Erythroblast (primary cell): ENCODE measurements at regions not wholly inside any gene's neighbourhood (a gene's known extent, or its start where the extent isn't known, plus 50 kb on each side); places are given as distances from the start of the nearest gene placed in this dataset.

Source experiments
- DNase-seq, 2 experiments: peaks; one replicate each; lab custom pipeline; 2025; lab: John Stamatoyannopoulos, UW
- GATA1 ChIP-seq: IDR thresholded peaks from 2 replicates; pipeline ENCODE4 v1.6.1; 2011; ENCODE audit warnings: low read depth, mild to moderate bottlenecking, control low read depth, low read length, moderate library complexity
- POLR2A ChIP-seq: IDR thresholded peaks from 2 replicates; pipeline ENCODE4 v1.6.1; 2011; ENCODE audit warnings: mild to moderate bottlenecking, low read length

DNA sequence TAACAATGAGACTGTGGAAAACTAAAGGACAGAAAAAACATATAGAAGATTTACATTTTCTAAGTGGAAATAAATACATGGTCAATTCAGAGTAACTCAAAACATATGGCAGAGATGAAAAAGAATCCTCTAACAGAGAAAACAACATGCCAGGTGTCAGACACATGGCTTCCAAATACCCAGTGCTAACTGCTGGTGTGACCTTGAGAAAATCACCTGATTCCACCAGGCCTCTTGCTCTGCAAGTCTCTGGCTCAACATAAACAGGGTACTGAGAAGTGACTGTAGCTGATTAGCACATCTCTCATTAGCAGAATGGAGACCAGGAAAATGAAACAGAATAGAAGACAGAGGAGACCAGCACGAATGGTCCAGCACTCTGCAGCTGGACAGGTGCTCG lies 210.8 kb downstream of the HNMT start:
- TF ChIP-seq GATA1: no peak
- no peak for DNase-seq

DNA sequence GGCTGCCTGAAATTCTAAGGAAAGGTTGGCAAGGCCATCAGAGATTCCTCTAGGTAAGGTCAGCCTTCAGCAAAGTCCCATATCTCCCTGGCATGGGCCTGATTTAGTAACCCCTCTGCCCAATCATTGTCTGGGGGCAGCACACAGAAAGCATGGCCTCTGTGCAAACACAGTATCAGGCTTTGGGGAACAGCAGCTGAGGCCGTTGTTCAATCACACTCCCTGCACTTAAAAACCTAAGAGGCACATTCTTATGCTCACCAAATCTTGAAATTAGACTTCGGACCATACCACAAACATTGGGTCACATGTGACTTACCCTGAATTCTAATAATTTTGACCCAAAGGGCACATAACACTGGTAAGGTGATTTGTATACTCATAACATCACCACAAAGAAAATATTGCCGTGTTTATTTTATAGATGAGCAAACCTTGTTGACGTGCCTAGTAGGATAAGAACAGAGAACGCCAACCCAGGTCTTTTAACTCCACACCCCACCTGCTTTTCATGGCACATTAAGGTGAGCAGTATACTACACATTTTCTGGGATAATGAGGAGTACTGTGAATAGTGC lies 212.7 kb downstream of the HNMT start:
- no peak for DNase-seq

DNA sequence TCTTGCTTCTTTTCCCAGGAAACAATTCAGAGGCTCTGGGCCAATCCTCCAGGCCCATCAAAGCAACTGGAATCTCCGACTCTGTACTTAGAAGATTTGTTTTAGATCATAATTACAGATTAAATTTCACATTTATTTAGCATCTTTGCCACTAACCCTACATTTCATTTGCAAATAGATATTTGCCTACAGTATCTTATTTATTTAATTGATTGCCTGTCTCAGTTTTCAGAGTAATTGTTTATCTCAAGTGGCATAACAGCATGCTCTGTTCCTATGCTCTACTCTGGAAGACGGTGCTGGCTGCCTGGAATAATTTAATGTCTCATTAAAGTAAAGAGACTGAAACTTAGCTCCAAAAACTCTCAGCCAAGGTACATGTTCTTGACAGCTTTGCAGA lies 213.4 kb downstream of the HNMT start:
- no peak for DNase-seq
- TF ChIP-seq GATA1: no peak
- TF ChIP-seq POLR2A: no peak

More for the DNA sequence above, 212.7 kb downstream of the HNMT start:
- no peak for TF ChIP-seq GATA1
- no peak for TF ChIP-seq POLR2A

DNA sequence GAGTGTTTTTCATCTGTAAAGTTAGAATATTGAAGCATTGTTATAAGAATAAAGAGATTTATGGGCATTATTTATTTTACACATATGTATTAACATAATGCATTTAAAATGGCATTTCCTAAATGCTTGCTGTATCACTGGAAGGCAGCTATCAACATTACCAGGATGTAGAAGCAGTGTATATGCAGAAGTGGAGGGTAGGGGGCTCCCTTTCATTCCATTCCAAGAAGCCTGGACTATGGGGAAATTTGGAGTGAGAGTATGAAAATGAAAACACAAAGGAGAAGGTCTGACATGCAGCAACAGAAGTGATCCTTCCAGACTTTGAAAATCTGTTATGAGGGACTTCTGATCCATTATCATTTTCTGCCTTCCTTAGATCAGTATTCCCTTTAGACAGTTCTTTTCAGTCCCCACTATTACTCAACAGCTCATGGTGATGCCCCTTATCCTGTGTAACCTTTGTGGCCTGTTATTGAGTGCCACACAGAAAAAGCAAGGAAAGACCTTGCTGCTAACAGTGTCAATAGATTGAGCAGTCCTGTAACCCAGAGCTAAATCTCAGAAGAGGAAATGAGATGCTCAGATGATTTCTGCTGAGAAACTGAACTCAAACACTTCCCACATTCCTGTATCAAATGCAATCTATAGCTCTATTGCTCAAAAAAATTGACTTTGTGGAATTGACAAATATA lies 216.6 kb downstream of the HNMT start:
- no peak for TF ChIP-seq POLR2A
- TF ChIP-seq GATA1: no peak
- DNase-seq: no peak

DNA sequence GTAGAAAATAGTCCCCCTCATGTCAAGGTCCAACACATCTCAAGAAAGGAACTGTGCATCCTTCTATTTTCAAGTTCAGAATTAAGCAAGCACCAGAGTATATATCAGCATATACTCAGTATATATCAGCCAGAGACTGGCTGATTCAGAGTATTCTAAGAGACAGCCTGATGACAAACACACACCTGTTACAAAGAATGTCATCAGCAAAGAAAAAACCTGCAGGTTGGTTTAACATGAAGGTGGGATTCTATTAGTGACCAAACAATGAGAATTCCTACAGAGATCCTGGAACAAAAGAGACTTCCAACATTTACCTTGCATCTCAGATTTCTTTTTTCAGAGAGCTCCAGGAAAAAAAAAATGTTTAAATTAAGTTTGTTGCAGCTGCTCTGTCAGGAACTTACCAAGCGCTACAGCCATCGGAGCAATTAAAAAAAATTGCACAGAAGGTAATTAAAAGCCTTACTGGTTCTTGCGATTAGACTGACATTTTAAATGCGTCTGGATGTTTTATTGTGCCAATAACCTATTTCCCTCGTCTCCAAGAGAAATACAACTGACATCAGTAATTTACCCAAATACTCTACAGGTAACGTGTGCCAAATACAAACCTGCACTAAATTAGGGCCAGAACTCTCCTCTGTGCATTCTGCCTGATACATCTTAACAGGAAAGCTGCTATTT lies 218.1 kb downstream of the HNMT start:
- DNase-seq: no peak
- TF ChIP-seq GATA1: no peak
- TF ChIP-seq POLR2A: no peak

DNA sequence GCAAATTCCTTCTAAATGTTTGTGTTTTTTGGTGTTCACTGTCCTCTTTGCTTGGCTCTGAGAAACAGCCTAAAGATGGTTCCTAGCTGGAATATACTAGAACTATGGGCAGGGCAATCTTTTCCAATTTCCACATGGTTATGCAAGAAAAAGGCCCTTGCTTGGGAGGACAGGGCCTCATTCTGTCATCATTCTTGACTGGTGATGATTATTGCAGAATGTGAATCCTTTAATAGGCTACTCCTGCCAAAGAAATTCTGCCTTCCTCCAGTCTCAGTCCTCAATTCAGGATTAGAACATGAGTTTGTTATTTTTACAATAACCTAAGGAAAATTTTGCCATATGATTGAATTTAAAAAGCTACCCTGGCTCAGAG lies 218.7 kb downstream of the HNMT start:
- TF ChIP-seq GATA1: no peak
- TF ChIP-seq POLR2A: no peak
- no peak for DNase-seq

DNA sequence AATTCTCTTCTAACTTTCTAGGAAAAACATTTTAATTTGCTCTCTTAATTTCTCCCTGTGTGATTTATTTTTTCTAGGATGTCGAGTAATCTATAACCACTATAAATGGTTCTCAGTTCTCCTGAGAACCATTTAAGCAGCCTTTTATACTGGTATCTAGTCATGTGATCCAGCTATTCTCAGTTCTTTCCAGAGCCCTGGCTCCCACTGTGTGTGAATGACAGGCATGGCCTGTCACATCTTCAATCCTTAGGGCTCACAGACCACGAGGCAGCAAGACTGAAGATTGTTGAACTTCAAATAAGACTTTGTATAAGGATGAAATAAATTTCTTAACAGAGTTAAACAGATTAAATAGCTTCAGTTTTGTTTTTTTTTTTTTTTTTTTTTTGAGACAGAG lies 219.4 kb downstream of the HNMT start:
- no peak for TF ChIP-seq GATA1
- no peak for TF ChIP-seq POLR2A
- DNase-seq: no peak

DNA sequence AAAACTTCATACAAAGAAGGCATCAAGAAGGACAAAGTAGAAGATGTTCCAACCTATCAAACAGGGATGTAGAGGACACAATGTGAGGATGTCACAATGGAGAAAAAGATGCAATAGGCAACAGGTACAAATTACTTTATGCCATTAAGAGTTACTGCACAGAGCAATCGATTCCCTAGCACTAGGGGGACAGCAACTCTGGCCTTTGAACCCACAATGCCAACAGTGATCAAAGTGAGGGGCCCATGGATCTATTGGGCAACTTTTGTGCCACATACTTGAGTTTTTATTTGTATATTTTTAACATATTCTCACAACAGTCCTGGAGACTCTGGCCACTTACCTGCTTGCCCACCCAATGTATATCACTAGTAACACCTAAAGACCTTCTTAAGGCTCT lies 220.2 kb downstream of the HNMT start:
- no peak for DNase-seq
- TF ChIP-seq POLR2A (no peak), GATA1 (no peak)

DNA sequence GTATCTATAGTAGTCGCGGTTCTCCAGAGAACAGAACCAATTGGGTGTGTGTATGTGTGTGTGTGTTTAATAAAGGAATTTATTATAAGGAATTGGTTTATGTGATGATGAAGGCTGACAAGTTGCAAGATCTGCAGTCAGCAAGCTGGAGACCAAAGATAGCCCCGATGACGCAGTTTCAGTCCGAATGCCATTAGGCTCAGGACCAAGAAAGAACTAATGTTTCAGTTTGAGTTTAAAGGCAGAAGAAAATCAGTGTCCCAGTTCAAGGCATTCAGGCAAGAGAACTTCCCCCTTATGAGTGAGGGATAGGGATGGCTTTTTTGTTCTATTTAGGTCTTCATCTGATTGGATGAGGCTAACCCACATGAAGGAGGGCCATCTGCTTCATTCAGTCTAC lies 221.6 kb downstream of the HNMT start:
- TF ChIP-seq GATA1 (no peak), POLR2A (no peak)
- no peak for DNase-seq

DNA sequence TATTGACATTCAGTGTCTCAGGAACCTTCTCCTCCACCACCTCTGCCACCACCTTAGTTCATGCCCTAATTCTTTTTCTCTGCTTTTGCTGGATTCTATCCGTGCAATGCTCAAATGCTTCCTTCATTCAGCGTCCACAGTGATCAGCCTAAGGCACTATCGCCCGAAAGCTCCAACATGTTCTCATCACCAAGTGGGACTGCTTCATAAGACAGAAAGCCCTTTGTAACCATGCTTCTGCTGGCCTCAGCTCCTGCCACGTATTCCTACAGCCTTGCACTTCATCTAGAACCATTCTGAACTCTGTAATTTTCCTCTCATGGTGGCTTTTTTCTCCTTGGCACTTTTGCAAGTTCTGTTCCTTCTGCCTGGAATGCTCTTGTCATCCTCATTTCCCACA lies 222.9 kb downstream of the HNMT start:
- DNase-seq: no peak

DNA sequence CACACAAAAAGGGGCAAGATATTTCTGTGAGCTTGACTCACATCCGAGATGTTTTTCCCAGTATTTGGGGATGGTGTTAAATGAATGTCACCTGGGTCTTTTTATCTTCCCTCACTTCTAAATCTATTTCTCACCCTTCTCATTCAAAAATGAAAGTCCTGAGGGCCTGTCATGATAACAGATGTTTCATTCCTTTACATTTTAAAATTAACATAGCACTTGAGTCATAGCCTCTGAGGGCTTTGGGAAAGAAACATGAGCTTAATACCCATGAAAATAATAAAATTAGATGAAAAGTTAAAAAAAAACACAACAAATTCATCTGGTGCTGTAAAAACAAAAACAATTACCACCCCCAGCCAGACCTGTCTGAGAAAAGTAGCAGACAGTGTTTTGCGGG lies 226.7 kb downstream of the HNMT start:
- no peak for DNase-seq

More for the DNA sequence above, 222.9 kb downstream of the HNMT start:
- no peak for TF ChIP-seq GATA1
- no peak for TF ChIP-seq POLR2A

DNA sequence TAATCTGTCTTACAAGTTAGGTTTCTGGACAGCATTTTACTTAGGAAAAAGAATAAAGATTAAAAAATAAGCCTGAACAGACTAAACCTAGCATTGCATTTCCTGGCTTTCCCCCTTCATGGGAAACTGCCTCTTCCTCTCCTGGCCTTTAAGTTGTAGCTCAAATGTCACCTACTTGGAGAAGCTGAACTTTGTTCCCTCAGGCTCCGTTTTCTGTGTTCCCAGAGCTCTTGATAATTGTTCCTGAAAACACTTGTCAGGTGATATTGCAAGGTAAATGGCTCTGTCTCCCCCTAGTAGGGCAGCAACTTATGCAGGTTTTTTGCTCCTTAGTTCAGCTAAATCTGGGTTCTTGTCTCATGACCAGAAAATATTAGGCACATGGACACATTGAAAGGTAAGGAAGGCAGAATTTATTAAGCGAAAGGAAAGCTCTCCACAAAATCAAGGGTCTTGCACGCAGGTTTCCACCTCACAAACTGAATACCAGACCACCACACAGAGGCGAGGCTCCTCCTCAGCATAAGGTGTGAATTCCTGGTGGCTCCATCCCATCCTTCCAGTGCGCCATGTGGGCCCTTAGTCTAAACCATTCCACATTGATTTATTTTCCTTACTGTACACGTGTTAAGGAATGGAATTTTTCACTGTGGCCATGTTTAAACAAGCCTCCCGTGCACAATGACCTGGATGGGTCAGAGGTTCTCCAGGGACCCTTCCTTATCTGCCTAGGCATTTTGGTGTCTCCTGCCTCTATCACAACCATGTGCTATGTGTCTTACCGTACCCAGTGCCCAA lies 229.3 kb downstream of the HNMT start:
- TF ChIP-seq GATA1 (no peak), POLR2A (no peak)
- no peak for DNase-seq

More for the DNA sequence above, 226.7 kb downstream of the HNMT start:
- TF ChIP-seq GATA1 (no peak), POLR2A (no peak)

DNA sequence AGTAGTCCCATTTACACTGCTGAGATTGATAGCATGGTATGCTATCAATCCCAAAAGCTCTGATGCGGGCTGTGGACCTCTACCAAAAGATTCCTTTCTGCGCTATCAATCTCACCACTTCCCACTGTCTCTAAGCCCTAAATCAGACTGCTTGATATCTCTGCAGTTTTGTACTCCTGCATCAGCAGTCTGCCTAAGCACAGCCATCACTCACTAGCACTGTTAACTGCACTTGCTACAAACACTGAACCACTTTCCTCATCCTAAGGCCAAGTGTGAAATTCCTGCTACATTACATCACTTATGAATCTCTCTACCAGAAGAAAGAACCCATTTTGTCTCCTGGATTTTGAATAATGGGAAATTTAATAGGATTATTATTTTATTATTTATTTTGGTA lies 237.0 kb downstream of the HNMT start:
- TF ChIP-seq GATA1: no peak
- no peak for TF ChIP-seq POLR2A
- DNase-seq: no peak

DNA sequence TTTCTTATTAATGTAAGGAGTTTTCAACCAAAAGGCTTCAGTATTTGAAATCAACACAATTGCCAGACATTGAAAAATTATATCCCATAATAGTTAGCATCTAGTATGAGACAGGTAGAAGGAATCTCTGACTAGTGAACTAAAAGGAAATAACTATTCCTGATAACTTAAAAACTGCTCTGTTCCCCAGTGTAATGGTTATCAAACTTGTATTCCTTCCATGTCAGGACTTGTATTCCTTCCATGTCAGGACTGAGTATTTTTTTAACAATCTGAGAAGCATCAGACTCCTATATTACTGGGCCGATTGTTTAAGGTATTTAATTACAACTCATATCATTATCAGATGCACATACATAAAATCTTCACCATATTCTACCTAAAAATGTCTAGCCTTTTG lies 238.5 kb downstream of the HNMT start:
- no peak for DNase-seq

DNA sequence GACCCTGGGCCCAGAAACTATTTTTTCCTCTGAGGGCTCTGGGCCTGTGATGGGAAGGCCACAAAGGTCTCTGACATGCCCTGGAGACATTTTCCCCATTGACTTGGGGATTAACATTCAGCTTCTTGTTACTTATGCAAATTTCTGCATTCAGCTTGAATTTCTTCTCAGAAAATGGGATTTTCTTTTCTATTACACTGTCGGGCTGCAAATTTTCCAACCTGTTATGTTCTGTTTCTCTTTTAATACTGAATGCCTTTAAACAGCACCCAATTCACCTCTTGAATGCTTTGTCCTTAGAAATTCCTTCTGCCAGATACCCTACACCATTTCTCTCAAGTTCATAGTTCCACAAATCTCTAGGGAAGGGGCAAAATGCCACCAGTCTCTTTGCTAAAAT lies 241.0 kb downstream of the HNMT start:
- TF ChIP-seq GATA1 (no peak), POLR2A (no peak)
- DNase-seq: no peak

More for the DNA sequence above, 238.5 kb downstream of the HNMT start:
- no peak for TF ChIP-seq GATA1
- no peak for TF ChIP-seq POLR2A
